OCI-LY1 (cell line): ENCODE measurements at regions not wholly inside any gene's neighbourhood (a gene's known extent, or its start where the extent isn't known, plus 50 kb on each side); places are given as distances from the start of the nearest gene placed in this dataset.

Experiments
- H2AFZ ChIP-seq: fragments of 200-600 bp; sonication (generic), shearing (Covaris generic); 2 replicates; pipeline ENCODE4 v1.6.0; 2014; ENCODE audit warnings: antibody characterized with exemption, mild to moderate bottlenecking, low read length
- H3F3A ChIP-seq: fragments of 200-600 bp; sonication (generic), shearing (Covaris generic); 2 replicates; pipeline ENCODE4 v1.6.0; 2014; ENCODE audit warnings: mild to moderate bottlenecking, antibody characterized with exemption, low read length, moderate library complexity; ENCODE audit not compliant: insufficient read depth
- H3K27ac ChIP-seq: fragments of 200-600 bp; sonication (generic); 2 replicates; pipeline ENCODE4 v1.5.1; 2014; ENCODE audit warnings: low read length, mixed run types, mild to moderate bottlenecking, low read depth; ENCODE audit not compliant: poor library complexity, severe bottlenecking
- H3K27me3 ChIP-seq: fragments of 200-600 bp; sonication (generic); 2 replicates; pipeline ENCODE4 v1.6.0; 2014; ENCODE audit warnings: antibody characterized with exemption, mild to moderate bottlenecking, low read length, moderate library complexity; ENCODE audit not compliant: insufficient read depth
- H3K36me3 ChIP-seq: fragments of 200-600 bp; sonication (generic); 2 replicates; pipeline ENCODE4 v1.6.1; 2014; ENCODE audit warnings: mild to moderate bottlenecking, antibody characterized with exemption, low read length, moderate library complexity, mixed read lengths; ENCODE audit not compliant: insufficient read depth
- H3K4me1 ChIP-seq: fragments of 200-600 bp; sonication (generic); 2 replicates; pipeline ENCODE4 v1.5.1; 2014; ENCODE audit warnings: mild to moderate bottlenecking, low read length, moderate library complexity; ENCODE audit not compliant: insufficient read depth, severe bottlenecking
- H3K4me2 ChIP-seq: fragments of 200-600 bp; sonication (generic), shearing (Covaris generic); 2 replicates; pipeline ENCODE4 v1.6.1; 2014; ENCODE audit warnings: low read length
- H3K4me3 ChIP-seq: fragments of 200-600 bp; sonication (generic); 2 replicates; pipeline ENCODE4 v1.5.1; 2014; ENCODE audit warnings: low read length, low read depth, mild to moderate bottlenecking, mixed read lengths; ENCODE audit not compliant: poor library complexity, severe bottlenecking
- H3K79me2 ChIP-seq: fragments of 200-600 bp; shearing (Covaris generic); 2 replicates; pipeline ENCODE4 v1.6.1; 2016; ENCODE audit warnings: mixed run types, low read length, mixed read lengths; ENCODE audit not compliant: insufficient read depth
- H3K9ac ChIP-seq: fragments of 200-600 bp; sonication (generic), shearing (Covaris generic); 2 replicates; pipeline ENCODE4 v1.6.1; 2014; ENCODE audit warnings: mild to moderate bottlenecking, low read length, mixed read lengths
- H3K9me2 ChIP-seq: fragments of 200-600 bp; sonication (generic), shearing (Covaris generic); 2 replicates; pipeline ENCODE4 v1.6.1; 2014; ENCODE audit warnings: low read depth, mild to moderate bottlenecking, low read length, mixed read lengths
- H3K9me3 ChIP-seq: fragments of 200-600 bp; shearing (Covaris generic); 2 replicates; pipeline ENCODE4 v1.6.1; 2014; ENCODE audit warnings: low read length, mixed read lengths
- H4K20me1 ChIP-seq: fragments of 200-600 bp; sonication (generic), shearing (Covaris generic); 2 replicates; pipeline ENCODE4 v1.6.0; 2016; ENCODE audit warnings: mild to moderate bottlenecking, low read length; ENCODE audit not compliant: insufficient read depth
- CTCF ChIP-seq: fragments of 200-600 bp; sonication (generic), shearing (Covaris generic); IDR thresholded peaks from 2 replicates; pipeline ENCODE4 v1.5.1; 2017; ENCODE audit warnings: mild to moderate bottlenecking, antibody characterized with exemption, low read length, moderate library complexity, mixed read lengths
- EZH2 ChIP-seq: fragments of 200-600 bp; sonication (generic), shearing (Covaris generic); IDR thresholded peaks from 2 replicates; pipeline ENCODE4 v1.8.0; 2017; ENCODE audit warnings: borderline replicate concordance, mixed run types, mild to moderate bottlenecking, antibody characterized with exemption, low read length, moderate library complexity, mixed read lengths

DNA sequence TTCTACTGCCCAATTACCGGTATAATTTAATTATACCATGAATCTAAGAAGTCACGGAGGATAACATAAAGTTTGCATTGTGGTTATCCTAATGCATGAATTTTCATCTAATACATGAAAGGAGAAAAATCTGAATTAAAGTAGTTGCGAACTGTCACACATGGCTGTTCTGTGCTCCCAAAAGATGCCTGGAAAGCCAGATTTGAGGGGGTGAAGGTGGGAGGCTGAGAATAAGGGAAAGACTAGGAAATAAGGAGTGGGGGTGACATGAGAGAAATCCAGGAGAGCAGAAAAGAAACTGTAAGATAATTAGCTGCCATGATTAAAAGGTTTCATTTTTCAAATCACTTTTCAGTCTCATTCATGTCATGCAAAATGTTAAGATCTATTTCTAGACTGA is 1582.7 kb downstream of the STIM2 start:
- Histone ChIP-seq H3K27ac (no peak overlapping the region), H4K20me1 (no peaks in the 10 kb centered on the region), H3K79me2 (no peaks in the 10 kb centered on the region), H3K4me3 (no peak overlapping the region), H3K4me1 (no peaks in the 10 kb centered on the region), H3F3A (no peaks in the 10 kb centered on the region), H2AFZ (no peak overlapping the region), H3K4me2 (no peak overlapping the region), H3K9me3 (no peaks in the 10 kb centered on the region), H3K36me3 (no peaks in the 10 kb centered on the region), H3K9me2 (no peaks in the 10 kb centered on the region), H3K27me3 (no peaks in the 10 kb centered on the region), H3K9ac (no peak overlapping the region)
- TF ChIP-seq CTCF: no peak
- TF ChIP-seq EZH2: no peak

GRCh38 chr4:28443801-28444412 is 1583.3 kb downstream of the STIM2 start:
- Histone ChIP-seq H3K9me2 (no peaks in the 10 kb centered on the region), H2AFZ (no peak overlapping the region), H3K9me3 (no peaks in the 10 kb centered on the region), H3K36me3 (no peaks in the 10 kb centered on the region), H3K27ac (no peak overlapping the region), H3F3A (no peaks in the 10 kb centered on the region), H3K4me1 (no peaks in the 10 kb centered on the region), H3K9ac (no peak overlapping the region), H3K27me3 (no peaks in the 10 kb centered on the region), H3K4me3 (no peak overlapping the region), H3K4me2 (no peak overlapping the region), H4K20me1 (no peaks in the 10 kb centered on the region), H3K79me2 (no peaks in the 10 kb centered on the region)
- no peak for TF ChIP-seq EZH2
- TF ChIP-seq CTCF: no peak

GRCh38 chr4:28444886-28445496 is 1584.3 kb downstream of the STIM2 start:
- Histone ChIP-seq H3K9me3 (no peaks in the 10 kb centered on the region), H3K27ac (no peak overlapping the region), H3K9ac (no peak overlapping the region), H3F3A (no peaks in the 10 kb centered on the region), H3K4me1 (no peaks in the 10 kb centered on the region), H3K4me3 (no peak overlapping the region), H4K20me1 (no peaks in the 10 kb centered on the region), H3K9me2 (no peaks in the 10 kb centered on the region), H3K36me3 (no peaks in the 10 kb centered on the region), H3K4me2 (no peak overlapping the region), H2AFZ (no peak overlapping the region), H3K79me2 (no peaks in the 10 kb centered on the region), H3K27me3 (no peaks in the 10 kb centered on the region)
- TF ChIP-seq CTCF: no peak
- TF ChIP-seq EZH2: no peak
